CD4-positive, alpha-beta T cell treated with Interleukin-4 for 1 hour (primary cell): ENCODE measurements at regions not wholly inside any gene's neighbourhood (a gene's known extent, or its start where the extent isn't known, plus 50 kb on each side); places are given as distances from the start of the nearest gene placed in this dataset.

Experiments used
- DNase-seq, 2 donors: peaks; one replicate each; pipeline ENCODE4 v3.0.0-alpha.2; 2020 to 2022

DNA sequence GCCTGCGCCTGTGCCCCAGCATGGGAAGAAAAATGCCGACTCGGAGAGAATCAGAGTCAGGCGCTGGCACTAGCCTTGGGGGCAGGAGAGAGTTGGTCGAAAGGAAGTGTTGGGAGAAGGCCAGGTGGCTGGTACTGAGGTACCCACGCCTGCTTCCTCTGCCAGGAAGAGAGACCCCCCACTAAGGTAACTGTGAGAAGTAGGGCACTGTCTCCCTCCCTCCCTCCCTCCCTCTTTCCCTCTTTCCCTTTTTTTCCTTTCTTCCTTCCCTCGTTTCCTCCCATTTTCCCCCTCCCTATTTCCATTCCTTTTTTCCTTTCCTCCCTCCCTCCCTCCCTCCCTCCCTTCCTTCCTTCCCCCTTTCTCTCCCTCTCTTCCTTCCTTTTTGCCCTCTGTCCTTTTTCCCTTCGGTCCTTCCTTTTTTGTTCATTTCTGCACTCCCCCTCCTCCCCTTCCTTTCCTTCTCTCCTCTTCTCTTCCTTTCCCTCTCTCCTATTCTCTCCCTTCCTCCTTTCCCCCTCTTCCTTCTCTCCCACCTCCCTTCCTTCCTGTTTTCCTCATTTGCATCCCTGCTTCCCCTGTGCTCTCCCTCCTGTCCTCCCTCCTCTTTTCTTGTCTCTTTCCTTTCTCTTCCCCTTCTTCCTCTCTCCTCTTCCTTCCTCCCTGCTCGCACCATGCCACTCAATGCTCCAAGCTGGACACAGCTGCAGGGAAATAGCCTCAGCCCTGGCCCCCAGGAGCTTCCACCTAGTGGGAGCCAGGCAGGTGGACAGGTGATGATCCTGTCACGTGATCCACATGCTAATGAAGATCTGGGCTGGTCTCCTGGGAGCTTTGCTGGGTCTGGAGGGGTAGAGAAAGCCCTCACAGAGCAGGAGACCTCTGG, 148.0 kb downstream of the DHX35 start:
- no peak for DNase-seq

DNA sequence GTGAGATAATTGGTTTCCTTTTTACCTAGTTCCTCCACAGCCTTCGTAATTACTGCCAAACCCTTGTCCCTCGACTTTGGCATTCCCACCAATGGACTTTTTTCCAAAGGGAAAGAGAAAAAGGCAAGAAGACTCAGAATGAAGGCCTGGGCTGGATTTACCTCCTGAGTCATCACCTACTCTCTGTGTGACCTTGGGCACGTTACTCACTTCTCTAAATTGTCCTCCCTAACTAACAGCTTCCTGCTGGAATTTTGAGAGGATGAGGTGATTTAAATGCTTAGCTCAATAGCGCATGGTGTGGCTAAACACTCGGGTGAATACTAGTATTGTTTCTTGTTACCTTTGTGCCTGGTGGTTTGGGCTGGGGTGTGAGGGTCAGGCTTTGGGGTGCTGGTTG, 146.6 kb downstream of the DHX35 start:
- no peak for DNase-seq

DNA sequence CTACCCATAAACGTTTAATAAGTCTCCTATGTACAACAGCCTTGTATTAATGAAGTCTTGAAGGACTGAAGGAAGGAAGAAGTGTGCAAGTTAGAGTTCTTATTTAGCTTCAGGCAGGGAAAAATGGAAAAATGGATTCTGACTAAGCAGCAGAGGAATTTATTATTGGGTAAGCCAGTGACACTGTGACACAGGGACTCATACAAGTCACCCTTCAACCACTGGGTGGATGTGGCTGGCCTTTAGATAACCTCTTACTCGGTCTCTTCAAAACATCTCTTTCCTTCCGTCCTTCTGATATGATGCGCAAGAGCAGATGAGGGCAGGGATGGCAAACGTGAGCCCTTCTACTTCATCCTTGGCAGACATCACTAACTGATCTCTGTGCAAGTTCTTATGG, 145.6 kb downstream of the DHX35 start:
- no peak for DNase-seq

DNA sequence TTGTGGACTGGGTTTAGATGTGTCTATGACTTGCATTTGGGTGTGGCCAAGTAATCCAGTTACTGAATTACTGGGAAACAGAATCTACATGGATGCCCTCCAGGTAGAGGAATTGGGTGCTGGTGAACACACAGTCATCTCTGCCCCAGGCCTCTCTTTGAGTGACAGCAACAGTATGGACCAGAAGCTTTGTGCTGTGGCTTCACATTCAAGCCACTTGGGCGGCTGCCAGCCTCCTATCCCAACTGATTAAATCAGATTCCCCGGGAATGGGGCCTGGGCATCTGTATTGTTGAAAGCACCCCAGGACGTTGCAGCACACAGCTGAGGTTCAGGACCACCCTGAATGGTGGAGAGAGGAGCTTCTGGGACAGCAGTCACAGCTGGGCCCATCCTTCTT, 144.6 kb downstream of the DHX35 start:
- DNase-seq: no peak

DNA sequence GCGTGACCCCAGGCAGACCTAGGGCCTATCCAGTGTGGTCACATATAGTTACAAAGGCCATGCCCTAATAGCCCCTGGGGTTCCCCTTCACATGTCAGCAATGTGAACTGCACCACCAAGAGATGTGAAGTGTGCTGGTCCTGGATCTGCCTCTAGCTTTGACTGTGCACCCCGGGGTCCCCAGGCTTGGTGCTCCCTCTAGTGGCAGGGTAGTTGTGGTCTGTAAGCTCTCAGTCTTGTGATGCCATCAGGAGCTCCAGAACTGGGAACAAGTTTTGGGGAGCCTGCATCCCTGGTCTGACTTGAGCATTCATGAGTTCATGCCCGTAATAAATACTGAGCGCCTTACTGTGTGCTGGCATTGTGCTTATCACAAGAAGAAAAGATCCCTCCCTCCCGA, 143.4 kb downstream of the DHX35 start:
- DNase-seq: no peak

DNA sequence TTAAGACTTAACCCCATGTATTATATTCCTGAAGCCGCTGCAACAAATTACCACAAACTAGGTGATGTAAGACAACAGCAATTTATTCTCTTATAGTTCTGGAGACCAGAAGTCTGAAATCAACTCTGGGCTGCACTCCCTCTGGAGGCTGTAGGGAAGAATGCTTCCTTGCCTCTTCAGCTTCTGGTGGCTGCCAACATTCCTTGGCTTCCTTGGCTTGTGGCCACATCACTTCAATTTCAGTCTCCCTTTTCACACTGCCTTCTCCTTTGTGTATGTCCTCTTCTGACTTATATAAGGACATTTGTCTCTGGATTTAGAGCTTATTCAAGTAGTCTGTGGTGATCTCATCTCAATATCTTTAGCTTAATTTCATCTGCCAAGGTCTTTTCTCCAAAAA, 141.6 kb downstream of the DHX35 start:
- no peak for DNase-seq

DNA sequence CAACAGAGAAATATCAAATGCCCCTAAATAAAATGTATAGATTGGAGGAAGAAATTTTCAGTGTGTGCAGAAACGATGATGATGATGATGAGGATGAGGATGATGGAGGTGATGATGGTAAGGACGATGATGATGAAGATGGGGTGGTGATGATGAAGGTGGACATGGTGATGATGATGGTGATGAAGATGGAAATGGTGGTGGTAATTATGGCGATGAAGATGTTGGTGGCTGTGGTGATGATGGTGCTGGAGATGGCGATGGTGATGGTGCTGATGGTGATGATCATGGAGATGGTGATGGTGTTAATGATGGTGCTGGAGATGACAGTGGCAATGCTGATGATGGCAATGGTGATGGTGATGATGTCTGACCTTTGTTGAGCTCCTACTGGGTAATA, 141.2 kb downstream of the DHX35 start:
- no peak for DNase-seq

DNA sequence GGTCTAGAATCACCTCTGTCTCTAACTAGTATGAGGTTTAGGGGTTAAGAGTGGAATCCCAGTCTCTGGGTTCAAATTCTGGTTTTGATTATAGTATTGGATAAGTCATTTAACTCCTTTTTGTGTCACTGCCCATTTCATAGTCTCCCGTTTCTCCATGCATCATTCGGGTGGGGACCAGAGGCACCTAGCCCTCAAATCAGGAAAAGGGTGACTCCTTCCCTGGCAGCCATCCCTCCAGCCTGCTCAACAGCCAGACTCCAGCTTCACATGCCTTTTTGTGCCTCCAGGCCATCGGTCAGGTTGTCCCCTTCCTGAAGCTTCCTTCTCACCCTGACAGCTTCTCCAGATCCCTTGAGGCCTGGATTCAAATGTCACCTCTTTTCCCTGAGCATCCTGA, 139.8 kb downstream of the DHX35 start:
- no peak for DNase-seq

DNA sequence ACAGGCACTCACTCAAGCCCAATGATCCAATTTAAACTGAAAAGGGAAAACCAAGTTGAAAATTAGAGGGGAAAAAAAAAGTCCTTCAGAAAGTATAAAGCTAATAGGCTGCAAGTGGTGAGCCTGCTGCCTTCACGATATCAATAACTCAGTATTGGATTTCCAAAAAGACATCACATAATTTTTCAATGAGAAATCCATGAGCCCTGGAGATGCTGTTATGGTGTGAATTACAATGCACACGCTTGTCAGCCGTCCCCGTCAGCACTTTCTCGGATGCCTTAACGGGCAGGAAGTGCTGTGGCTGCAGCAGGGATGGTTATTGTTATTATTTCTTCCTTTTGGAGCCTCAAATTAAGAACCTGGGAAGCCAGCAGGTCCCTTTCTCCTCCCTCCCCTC, 138.5 kb downstream of the DHX35 start:
- DNase-seq: no peak

DNA sequence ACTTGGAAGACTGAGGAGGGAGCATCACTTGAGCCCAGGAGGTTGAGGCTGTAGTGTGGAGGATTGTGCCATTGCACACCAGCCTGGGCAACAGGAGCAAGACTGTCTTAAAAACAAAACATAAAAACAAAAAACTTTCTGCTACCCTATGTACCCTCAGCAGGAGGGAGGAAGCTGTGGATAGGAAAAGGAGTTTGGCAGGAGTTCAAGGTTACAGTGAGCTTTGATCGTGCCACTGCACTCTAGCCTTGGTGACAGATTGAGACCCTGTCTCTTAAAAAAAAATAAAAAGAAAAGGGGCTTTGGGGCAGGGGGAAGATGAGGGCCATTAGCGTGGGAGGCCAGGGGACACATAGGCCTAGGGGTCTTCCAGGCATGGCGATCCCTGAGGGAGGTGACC, 135.7 kb downstream of the DHX35 start:
- DNase-seq: no peak

DNA sequence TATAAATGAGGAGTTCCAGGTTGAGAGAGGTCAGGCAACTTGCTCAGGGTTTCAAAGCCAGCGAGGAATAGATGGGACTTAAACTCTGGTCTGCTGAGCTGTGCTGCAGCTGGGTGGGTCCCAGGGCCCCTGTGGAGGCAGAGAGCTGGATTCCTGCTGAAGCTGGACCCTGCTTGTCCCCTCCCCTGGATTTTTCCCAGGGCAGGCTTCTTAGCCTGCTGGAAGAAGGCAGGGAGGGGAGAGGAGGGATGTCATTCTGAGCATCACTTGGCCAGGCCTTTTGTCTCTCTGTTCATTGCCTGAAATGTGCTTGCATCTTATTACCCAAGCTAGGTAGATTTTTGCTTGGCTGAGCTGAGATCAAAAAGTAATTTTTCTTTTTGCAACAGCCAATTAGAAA, 133.7 kb downstream of the DHX35 start:
- no peak for DNase-seq

DNA sequence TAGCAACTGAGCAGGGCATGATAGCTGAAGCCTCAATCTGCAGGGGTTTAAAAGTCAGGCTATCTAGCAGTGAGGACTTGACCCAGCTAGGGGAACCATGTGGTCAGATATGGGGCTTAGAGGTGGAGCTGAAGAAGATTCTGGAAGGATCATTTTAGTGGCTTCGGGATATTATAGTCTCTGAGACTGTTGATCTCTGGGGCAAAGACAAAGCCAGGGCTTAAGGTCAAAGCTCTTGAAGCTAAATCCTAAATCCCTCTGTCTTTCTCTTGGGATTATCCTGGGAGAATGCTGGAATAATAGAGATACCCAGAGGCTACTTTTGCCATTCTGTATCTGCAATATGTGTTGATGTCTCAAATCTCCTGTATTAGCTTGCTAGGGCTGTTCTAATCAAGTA, 132.2 kb downstream of the DHX35 start:
- DNase-seq: no peak

DNA sequence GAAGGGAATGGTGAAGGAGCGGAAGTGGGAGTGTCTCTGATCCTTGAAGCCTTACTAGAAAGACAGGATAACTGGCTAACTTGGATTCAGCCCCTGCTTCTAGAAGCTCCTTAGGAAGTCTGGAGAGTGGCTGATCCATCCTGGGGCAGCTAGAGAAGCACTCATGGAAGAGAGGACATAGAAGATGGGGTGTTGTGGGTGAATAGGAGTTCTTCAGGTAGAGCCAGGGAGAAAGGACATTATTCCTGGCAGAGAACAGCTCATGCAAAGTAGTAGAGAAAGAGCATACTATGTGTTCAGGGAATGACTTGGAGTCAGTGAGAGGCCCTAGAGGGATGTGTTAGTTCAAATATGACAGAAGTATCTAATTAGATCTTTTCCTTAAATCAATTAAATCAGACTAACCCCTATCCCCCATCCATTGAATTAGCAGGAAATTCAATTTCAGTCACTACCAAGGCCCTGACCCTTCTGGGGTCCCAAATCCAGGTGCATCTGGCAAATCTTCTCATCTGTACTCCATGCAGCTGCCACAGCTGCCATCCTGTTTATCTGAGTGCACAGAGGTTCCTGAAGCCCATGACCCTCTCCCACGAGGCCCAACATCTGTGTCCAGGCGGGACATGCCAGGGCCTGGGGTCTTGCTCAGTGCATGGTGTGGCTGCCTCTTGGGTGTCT, 130.7 kb downstream of the DHX35 start:
- no peak for DNase-seq

DNA sequence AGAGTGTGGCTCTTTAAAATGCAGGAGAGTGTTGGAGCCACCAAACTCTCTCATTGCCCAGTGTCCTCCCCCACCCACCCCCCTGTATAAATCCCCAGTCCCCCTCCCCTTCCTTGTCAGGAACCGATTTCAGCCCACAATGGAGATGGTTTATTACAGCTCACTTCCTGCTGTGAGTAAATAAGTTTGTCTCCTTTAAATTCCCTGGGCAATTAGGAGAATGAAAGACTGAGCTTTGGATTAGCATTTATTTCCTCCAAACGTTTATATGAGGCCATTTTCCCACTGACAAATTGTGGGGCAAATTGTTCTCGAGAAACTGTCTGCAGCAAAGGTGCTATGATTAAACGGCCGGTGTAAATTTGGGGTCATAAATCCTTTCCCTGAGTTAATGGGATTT, 128.8 kb downstream of the DHX35 start:
- no peak for DNase-seq

DNA sequence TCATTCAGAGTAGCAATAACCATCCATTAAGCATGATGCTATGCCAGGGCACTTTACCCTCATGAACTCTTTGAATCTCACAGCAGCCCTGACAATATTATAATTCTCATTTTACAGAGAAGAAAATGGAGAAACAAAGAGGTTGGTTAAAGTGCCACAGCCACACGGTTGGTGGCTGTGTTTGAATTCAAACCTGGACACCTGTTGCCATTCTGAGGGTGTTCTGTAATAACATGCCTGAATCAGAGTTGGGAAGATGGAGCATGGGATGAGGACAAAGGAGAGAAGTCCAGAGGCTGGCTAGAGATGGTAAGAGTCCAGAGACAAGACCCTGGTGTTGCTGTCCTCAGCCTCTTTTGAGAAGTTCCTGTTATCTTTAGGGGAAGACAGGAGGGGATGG, 127.7 kb downstream of the DHX35 start:
- no peak for DNase-seq
